Thoracic aorta (tissue), 2 donors: ENCODE measurements at regions not wholly inside any gene's neighbourhood (a gene's known extent, or its start where the extent isn't known, plus 50 kb on each side); places are given as distances from the start of the nearest gene placed in this dataset.

Source experiments
- ATAC-seq: fragments of 150-250 bp; one replicate; pipeline ENCODE4 v1.8.0; 2017; ENCODE audit warnings: low read depth; ENCODE audit not compliant: insufficient number of reproducible peaks, low FRiP score
- DNase-seq: peaks from one replicate; pipeline ENCODE4 v3.0.0-alpha.2; 2020; ENCODE audit warnings: low spot score
- H3K27ac ChIP-seq, 2 donors: fragments of 200-600 bp; sonication (generic); 1 replicate in 1 of 2; 2 replicates in 1 of 2; pipeline ENCODE4 v1.5.1; 2016; ENCODE audit warnings: mild to moderate bottlenecking in 2 of 2, moderate library complexity in 2 of 2
- H3K27me3 ChIP-seq: fragments of 200-600 bp; sonication (generic); replicated peaks from 2 replicates; pipeline ENCODE4 v1.6.0; 2016; ENCODE audit warnings: mild to moderate bottlenecking; ENCODE audit not compliant: insufficient read depth
- H3K36me3 ChIP-seq: fragments of 200-600 bp; sonication (generic); one replicate; pipeline ENCODE4 v1.5.1; 2016
- H3K4me1 ChIP-seq, 2 donors: fragments of 200-600 bp; sonication (generic); 1 replicate in 1 of 2; 2 replicates in 1 of 2; pipeline versions ENCODE4 v1.5.1 to v1.6.0; 2016; ENCODE audit warnings: low read depth in 2 of 2, mild to moderate bottlenecking in 1 of 2; ENCODE audit not compliant: control insufficient read depth in 1 of 2
- H3K4me3 ChIP-seq: fragments of 200-600 bp; sonication (generic); 2 replicates; pipeline ENCODE4 v1.5.1; 2016; ENCODE audit warnings: mild to moderate bottlenecking
- H3K9me3 ChIP-seq: fragments of 200-600 bp; sonication (generic); 2 replicates; pipeline ENCODE4 v1.5.1; 2016
- CTCF ChIP-seq: fragments of 200-600 bp; sonication (generic); IDR thresholded peaks from one replicate; pipeline ENCODE4 v1.5.1; 2019; ENCODE audit warnings: antibody characterized with exemption

DNA sequence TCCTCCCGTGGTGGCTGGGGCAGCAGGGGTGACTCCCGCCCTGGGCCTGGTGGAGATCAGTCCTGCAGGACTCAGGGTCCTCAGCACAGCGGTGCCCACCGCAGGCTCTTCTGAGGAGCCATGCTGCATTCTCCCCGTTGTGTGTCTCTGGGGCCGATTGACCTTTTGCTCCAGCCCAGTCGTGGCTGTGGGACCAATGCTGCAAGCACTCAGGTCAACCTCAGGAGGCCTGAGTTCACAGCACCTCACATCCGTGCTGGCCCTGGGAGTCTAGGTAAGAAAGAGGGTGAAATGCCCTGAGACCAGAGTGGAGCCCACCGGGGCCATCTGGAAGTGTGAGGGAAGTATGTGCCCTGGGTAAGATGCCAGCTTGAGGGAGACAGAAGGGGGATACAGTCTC is 316.1 kb upstream of the B3GAT1 start:
- Histone ChIP-seq H3K4me1 (no peaks in the 10 kb centered on the region), H3K36me3 (no peaks in the 10 kb centered on the region), H3K4me3 (no peak overlapping the region), H3K27ac (no peak overlapping the region), H3K27me3 (no peaks in the 10 kb centered on the region), H3K9me3 (no peaks in the 10 kb centered on the region)
- no peak for TF ChIP-seq CTCF
- no peak for DNase-seq
- no peak for ATAC-seq

DNA sequence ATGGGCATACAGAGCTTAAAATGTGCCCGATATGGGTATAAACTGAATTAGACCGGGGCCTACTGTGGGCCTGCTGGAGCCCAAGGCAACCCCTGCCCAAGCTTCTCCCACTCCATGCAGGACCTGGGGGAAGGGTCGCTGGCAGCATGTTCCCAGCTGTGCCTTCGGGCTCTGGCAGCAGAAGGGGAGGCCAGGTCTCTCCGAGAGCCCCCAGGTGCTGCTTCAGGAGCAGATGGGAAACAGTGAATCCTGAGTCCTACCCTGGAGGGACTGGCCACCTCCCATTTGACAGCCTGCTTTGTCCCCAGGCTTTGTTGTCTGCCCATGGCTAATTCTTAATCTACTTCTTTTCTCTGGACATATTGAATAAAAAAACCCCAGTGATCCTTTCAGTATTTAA is 315.6 kb upstream of the B3GAT1 start:
- ATAC-seq (no peak), DNase-seq (no peak)
- Histone ChIP-seq H3K9me3 (no peaks in the 10 kb centered on the region), H3K27me3 (no peaks in the 10 kb centered on the region), H3K4me1 (no peaks in the 10 kb centered on the region), H3K36me3 (no peaks in the 10 kb centered on the region), H3K4me3 (no peak overlapping the region), H3K27ac (no peak overlapping the region)
- TF ChIP-seq CTCF: no peak

GRCh38 chr11:134727204-134727603 is 315.2 kb upstream of the B3GAT1 start:
- H3K36me3 ChIP-seq: no peaks in the 10 kb centered on the region
- H3K4me3 ChIP-seq: no peak overlapping the region
- no peak overlapping the region for H3K27ac ChIP-seq
- ATAC-seq: no peak
- no peaks in the 10 kb centered on the region for H3K9me3 ChIP-seq
- no peak for DNase-seq
- no peaks in the 10 kb centered on the region for H3K27me3 ChIP-seq
- no peaks in the 10 kb centered on the region for H3K4me1 ChIP-seq
- no peak for TF ChIP-seq CTCF

DNA sequence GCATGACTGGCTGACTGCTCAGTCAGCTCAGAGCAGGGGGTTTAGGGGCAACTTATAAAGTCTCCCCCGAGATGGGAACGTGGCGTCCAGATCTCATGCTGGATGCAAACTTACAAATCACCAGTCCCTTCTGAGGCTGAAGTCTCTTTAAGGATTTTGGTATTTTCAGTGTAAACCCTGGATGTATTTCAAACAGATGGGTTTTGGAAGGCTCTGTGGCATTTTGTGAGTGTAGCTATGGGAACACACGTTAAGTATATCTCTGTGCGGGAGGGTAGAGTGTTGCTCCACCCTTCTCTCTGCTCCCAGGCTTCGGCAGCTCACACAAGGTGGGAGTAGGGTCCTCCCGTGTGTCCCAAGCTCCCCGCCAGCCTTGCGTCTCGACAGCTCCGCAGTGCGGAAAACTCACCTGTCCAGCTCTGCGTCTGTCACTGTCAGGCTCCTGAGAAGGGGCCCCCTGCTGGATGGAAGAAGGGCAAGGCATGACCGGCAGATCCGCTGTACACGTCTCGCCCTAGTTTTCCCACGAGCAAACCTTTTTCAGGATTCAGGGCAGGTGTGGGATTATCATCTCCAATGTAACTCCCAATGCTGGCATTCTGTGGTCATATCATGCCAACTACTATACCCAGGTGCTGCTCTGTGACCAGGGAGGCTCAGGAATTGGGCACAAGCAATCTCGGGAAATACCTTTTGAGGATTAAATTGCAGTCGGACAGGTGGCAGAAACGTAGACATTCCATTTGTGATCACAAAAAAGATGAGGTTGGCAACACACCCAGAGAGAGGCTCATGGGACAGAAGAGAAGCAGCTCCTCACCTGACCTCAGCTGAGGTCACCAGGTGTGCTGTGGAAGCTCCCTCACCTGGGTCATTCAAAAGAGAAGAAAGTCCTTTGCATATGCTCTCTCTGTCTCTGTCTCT is 313.9 kb upstream of the B3GAT1 start:
- Histone ChIP-seq H3K27ac (no peak overlapping the region), H3K36me3 (no peaks in the 10 kb centered on the region), H3K9me3 (no peaks in the 10 kb centered on the region), H3K4me3 (no peak overlapping the region), H3K4me1 (no peaks in the 10 kb centered on the region), H3K27me3 (no peaks in the 10 kb centered on the region)
- no peak for TF ChIP-seq CTCF
- ATAC-seq (no peak), DNase-seq (no peak)

DNA sequence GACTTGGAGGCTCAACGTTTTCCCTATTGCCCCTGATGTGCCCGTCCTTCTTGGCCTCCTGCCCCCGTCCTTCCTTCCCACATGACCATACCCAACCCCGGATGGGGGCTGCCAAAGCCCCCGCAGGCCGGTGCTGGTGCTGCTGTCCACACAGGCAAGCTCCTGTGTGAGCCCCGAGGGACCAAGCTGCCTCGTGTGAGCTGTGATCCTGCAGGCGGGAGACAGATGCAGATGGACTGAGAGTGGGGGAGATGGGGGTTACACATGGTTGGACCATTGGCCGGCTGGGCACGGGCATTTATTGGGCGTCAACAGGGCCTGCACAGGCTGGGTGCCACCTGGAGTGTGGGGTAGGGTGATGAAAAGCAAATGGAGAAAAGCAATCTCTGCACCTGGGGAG is 313.2 kb upstream of the B3GAT1 start:
- Histone ChIP-seq H3K36me3 (no peaks in the 10 kb centered on the region), H3K27me3 (no peaks in the 10 kb centered on the region), H3K4me3 (no peak overlapping the region), H3K9me3 (no peaks in the 10 kb centered on the region), H3K27ac (no peak overlapping the region), H3K4me1 (no peaks in the 10 kb centered on the region)
- no peak for TF ChIP-seq CTCF
- no peak for ATAC-seq
- DNase-seq: no peak
